ENCODE measurements at regions not wholly inside any gene's neighbourhood (a gene's known extent, or its start where the extent isn't known, plus 50 kb on each side); places are given as distances from the start of the nearest gene placed in this dataset.

DNA sequence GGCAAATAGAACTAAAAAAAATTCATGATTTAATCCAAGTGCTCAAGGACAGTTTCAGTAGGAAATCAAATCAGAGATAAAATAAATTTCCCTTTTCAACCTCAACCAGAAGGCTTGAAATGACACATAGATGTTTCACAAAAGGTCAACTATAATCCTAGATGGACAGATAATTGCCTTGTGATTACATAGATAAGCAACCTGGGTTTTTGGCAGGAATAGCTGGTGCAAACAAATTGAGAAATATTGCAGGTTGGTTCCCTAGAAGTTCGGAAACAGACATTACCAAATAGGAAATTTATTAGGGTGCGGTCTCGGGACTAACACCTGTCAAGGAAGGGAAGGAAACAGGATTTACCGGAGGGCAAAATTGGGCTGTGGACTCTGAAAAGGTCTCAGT is 497.5 kb downstream of the COG6 start:
- TF ChIP-seq EZH2 (IDR thresholded peaks at IDR 0.05; ENCODE audit: low read length, missing control alignments), result no peak
- TF ChIP-seq, protein P1, sequence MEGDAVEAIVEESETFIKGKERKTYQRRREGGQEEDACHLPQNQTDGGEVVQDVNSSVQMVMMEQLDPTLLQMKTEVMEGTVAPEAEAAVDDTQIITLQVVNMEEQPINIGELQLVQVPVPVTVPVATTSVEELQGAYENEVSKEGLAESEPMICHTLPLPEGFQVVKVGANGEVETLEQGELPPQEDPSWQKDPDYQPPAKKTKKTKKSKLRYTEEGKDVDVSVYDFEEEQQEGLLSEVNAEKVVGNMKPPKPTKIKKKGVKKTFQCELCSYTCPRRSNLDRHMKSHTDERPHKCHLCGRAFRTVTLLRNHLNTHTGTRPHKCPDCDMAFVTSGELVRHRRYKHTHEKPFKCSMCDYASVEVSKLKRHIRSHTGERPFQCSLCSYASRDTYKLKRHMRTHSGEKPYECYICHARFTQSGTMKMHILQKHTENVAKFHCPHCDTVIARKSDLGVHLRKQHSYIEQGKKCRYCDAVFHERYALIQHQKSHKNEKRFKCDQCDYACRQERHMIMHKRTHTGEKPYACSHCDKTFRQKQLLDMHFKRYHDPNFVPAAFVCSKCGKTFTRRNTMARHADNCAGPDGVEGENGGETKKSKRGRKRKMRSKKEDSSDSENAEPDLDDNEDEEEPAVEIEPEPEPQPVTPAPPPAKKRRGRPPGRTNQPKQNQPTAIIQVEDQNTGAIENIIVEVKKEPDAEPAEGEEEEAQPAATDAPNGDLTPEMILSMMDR (conservative IDR thresholded peaks at IDR 0.05 in 1 of 2, IDR thresholded peaks at IDR 0.05 in 1 of 2; ENCODE audit: low read depth in 1 of 2, low read length in 2 of 2), result no peak
- Histone ChIP-seq H3K4me1 (ENCODE audit: control insufficient read depth, extremely low read depth, insufficient read depth, low read length) (peaks cover 11% of the 10 kb centered on the region), H3K9ac (ENCODE audit: insufficient read depth, low read length) (no peak overlapping the region), H3K27me3 (ENCODE audit: control insufficient read depth, insufficient read depth, low read length) (no peaks in the 10 kb centered on the region), H3K27ac (ENCODE audit: insufficient read depth, low read length) (no peak overlapping the region), H3K9me3 (ENCODE audit: control insufficient read depth, insufficient read depth, low read depth, low read length) (no peaks in the 10 kb centered on the region), H3K79me2 (ENCODE audit: control insufficient read depth, insufficient read depth, low read length) (no peaks in the 10 kb centered on the region), H3K4me2 (ENCODE audit: extremely low read depth, insufficient read depth, low read length) (no peak overlapping the region), H4K20me1 (ENCODE audit: control insufficient read depth, extremely low read depth, insufficient read depth, low read length) (no peaks in the 10 kb centered on the region), H3K4me3 (replicated peaks in 1 of 4; ENCODE audit: control extremely low read depth in 1 of 4, insufficient read depth in 1 of 4, low read depth in 3 of 4, low read length in 4 of 4) (no peak overlapping the region), H3K36me3 (ENCODE audit: control insufficient read depth, insufficient read depth, low read length) (no peaks in the 10 kb centered on the region), H2AFZ (ENCODE audit: low read length) (no peak overlapping the region)
- DNase-seq (ENCODE audit: low read depth in 2 of 2), result no peak

DNA sequence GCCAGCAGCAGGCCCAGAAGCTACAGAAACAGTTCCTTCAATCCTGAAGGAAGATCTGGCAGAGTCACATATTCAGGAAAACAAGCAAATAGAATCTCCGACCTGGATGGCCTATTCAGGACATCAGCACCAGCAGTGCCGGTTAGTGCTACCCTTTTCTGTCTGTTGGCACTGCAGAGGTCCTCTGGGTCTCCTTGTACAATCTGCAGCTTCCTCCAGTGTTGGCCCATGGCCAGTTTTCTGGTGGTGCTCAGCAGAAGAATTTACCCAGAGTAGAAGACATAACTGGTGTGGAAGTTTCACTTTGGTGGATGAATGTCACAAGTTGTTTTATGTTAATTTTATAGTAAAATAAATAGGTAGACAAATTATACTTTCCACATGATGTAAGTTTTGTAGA is 498.1 kb downstream of the COG6 start:
- H3K4me1 ChIP-seq (ENCODE audit: control insufficient read depth, extremely low read depth, insufficient read depth, low read length), result peaks cover 11% of the 10 kb centered on the region
- no peaks in the 10 kb centered on the region for H3K79me2 ChIP-seq (ENCODE audit: control insufficient read depth, insufficient read depth, low read length)
- H3K9ac ChIP-seq (ENCODE audit: insufficient read depth, low read length), result no peak overlapping the region
- no peak overlapping the region for H2AFZ ChIP-seq (ENCODE audit: low read length)
- no peak overlapping the region for H3K4me2 ChIP-seq (ENCODE audit: extremely low read depth, insufficient read depth, low read length)
- no peaks in the 10 kb centered on the region for H4K20me1 ChIP-seq (ENCODE audit: control insufficient read depth, extremely low read depth, insufficient read depth, low read length)
- no peaks in the 10 kb centered on the region for H3K9me3 ChIP-seq (ENCODE audit: control insufficient read depth, insufficient read depth, low read depth, low read length)
- no peak for TF ChIP-seq EZH2 (IDR thresholded peaks at IDR 0.05; ENCODE audit: low read length, missing control alignments)
- TF ChIP-seq, protein P1 (conservative IDR thresholded peaks at IDR 0.05 in 1 of 2, IDR thresholded peaks at IDR 0.05 in 1 of 2; ENCODE audit: low read depth in 1 of 2, low read length in 2 of 2), result no peak
- H3K4me3 ChIP-seq (replicated peaks in 1 of 4; ENCODE audit: control extremely low read depth in 1 of 4, insufficient read depth in 1 of 4, low read depth in 3 of 4, low read length in 4 of 4), result no peak overlapping the region
- H3K36me3 ChIP-seq (ENCODE audit: control insufficient read depth, insufficient read depth, low read length), result no peaks in the 10 kb centered on the region
- DNase-seq (ENCODE audit: low read depth in 2 of 2), result no peak
- no peak overlapping the region for H3K27ac ChIP-seq (ENCODE audit: insufficient read depth, low read length)
- H3K27me3 ChIP-seq (ENCODE audit: control insufficient read depth, insufficient read depth, low read length), result no peaks in the 10 kb centered on the region

DNA sequence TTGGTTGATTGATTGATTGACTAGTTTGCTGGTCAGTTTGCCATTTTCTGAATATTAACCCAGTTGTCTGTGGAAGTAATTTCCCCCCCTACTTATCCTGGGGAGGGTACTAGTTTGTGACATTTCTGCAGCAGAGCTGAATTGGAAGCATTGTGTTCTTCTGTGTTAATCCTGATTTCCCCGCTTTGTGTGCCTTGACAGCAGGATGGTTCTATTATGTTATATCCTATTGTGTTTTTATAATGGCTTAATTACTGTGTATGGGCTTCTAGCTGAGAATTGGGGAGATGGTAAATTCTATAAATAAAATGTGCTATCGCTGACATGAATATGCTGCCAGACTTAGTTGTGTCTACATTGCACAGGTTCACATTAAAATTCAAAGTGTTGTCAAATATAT is 499.7 kb downstream of the COG6 start:
- no peak overlapping the region for H3K4me2 ChIP-seq (ENCODE audit: extremely low read depth, insufficient read depth, low read length)
- no peak overlapping the region for H3K9ac ChIP-seq (ENCODE audit: insufficient read depth, low read length)
- TF ChIP-seq, protein P1 (conservative IDR thresholded peaks at IDR 0.05 in 1 of 2, IDR thresholded peaks at IDR 0.05 in 1 of 2; ENCODE audit: low read depth in 1 of 2, low read length in 2 of 2), result no peak
- no peak for TF ChIP-seq EZH2 (IDR thresholded peaks at IDR 0.05; ENCODE audit: low read length, missing control alignments)
- no peaks in the 10 kb centered on the region for H3K27me3 ChIP-seq (ENCODE audit: control insufficient read depth, insufficient read depth, low read length)
- H3K9me3 ChIP-seq (ENCODE audit: control insufficient read depth, insufficient read depth, low read depth, low read length), result no peaks in the 10 kb centered on the region
- no peaks in the 10 kb centered on the region for H3K79me2 ChIP-seq (ENCODE audit: control insufficient read depth, insufficient read depth, low read length)
- no peak overlapping the region for H2AFZ ChIP-seq (ENCODE audit: low read length)
- H3K4me1 ChIP-seq (ENCODE audit: control insufficient read depth, extremely low read depth, insufficient read depth, low read length), result peaks cover 4% of the 10 kb centered on the region
- H3K4me3 ChIP-seq (replicated peaks in 1 of 4; ENCODE audit: control extremely low read depth in 1 of 4, insufficient read depth in 1 of 4, low read depth in 3 of 4, low read length in 4 of 4), result no peak overlapping the region
- H4K20me1 ChIP-seq (ENCODE audit: control insufficient read depth, extremely low read depth, insufficient read depth, low read length), result no peaks in the 10 kb centered on the region
- no peak overlapping the region for H3K27ac ChIP-seq (ENCODE audit: insufficient read depth, low read length)
- no peak for DNase-seq (ENCODE audit: low read depth in 2 of 2)
- H3K36me3 ChIP-seq (ENCODE audit: control insufficient read depth, insufficient read depth, low read length), result no peaks in the 10 kb centered on the region

Data from fibroblast of lung (primary cell).